Ovary (tissue), 7 donors: ENCODE measurements at regions not wholly inside any gene's neighbourhood (a gene's known extent, or its start where the extent isn't known, plus 50 kb on each side); places are given as distances from the start of the nearest gene placed in this dataset.

ENCODE experiments used
- DNase-seq, 5 donors: peaks; one replicate each; pipeline ENCODE4 v3.0.0-alpha.2; 2019 to 2020
- H3K27ac ChIP-seq, 2 donors: fragments of 200-600 bp; one replicate each; pipeline versions ENCODE4 v1.5.1 to v1.8.0; 2019 to 2022
- H3K27me3 ChIP-seq: fragments of 200-600 bp; one replicate; pipeline ENCODE4 v1.8.0; 2022
- H3K36me3 ChIP-seq: fragments of 200-600 bp; sonication (generic); one replicate; pipeline ENCODE4 v1.5.1; 2019
- H3K4me1 ChIP-seq: one replicate; pipeline ENCODE4 v1.8.1; 2013; ENCODE audit warnings: mild to moderate bottlenecking, moderate library complexity; ENCODE audit not compliant: insufficient read depth
- H3K4me3 ChIP-seq: fragments of 200-600 bp; sonication (generic); one replicate; pipeline ENCODE4 v1.5.1; 2017
- H3K9me3 ChIP-seq, 2 donors: fragments of 200-600 bp in 1 of 2; sonication (generic) in 1 of 2; one replicate each; pipeline versions ENCODE4 v1.5.1 to v1.8.1; 2013 to 2019; ENCODE audit warnings: mild to moderate bottlenecking in 1 of 2, moderate library complexity in 1 of 2
- EP300 ChIP-seq: sonication (generic); formaldehyde crosslinking; IDR thresholded peaks from one replicate; pipeline ENCODE4 v1.6.1; 2017; ENCODE audit warnings: antibody characterized with exemption
- POLR2A ChIP-seq: fragments of 450-650 bp; IDR thresholded peaks from one replicate; pipeline ENCODE4 v1.6.1; 2017; ENCODE audit warnings: antibody characterized with exemption, mild to moderate bottlenecking, moderate library complexity
- WGBS, 3 donors: extraction: QIAGEN DNeasy Blood & Tissue Kit in 1 of 3; methylation state at CpG; one replicate each; pipeline versions ENCODE4 v1.1.5 to v1.1.7; 2013 to 2017; 5-methylcytosine and 5-hydroxymethylcytosine counted together
- intact Hi-C, 4 donors: fragments of 100-400 bp; cut with DNase I; formaldehyde crosslinking; loops; one replicate each; pipeline versions ENCODE4 v1.11.0 to v1.15.1; 2022 to 2023
- TF ChIP-seq, protein P1 (sequence below), 3 donors: fragments of 450-650 bp in 2 of 3; fragments of 200-600 bp in 1 of 3; IDR thresholded peaks; one replicate each; pipeline versions ENCODE4 v1.5.1 to v1.8.0; 2016 to 2022; ENCODE audit warnings: antibody characterized with exemption in 3 of 3, mild to moderate bottlenecking in 1 of 3
- donor health status: DM: no; HTN: no; CAD: no; lungs with moderate emphysema.
- donor health status: DM: no; HTN: no; CAD: no.
- donor health status: Bipolar disorder and iron deficiency.
- donor health status: DM: no; HTN: no; CAD: no.
- donor health status: DM: yes; HTN: yes; CAD: no.

DNA sequence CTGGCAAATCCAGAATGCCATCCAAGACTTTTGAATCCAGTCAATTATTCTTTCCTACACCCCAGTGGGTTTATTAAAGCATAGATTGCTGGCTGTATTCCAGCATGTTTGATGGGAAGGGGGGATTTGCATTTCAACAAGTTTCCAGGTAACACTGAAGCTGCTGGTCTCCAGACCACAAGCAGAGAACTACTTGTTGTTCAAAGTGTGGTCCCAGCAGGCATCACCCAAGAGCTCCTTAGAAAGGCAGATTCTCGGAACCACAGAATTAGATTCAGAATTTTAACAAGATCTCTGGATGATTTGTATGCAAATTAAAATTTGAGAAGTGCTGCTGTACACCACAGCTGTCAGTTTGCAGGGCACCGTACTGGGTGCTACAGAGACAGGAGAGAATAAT, 216.3 kb upstream of the FAM78B start:
- no peaks in the 10 kb centered on the region for H3K27me3 ChIP-seq
- intact Hi-C loops = no loop called here
- WGBS, 3 donors = 46 to 63% (median 53%) methylated on average over 2 of the region's 2 CpGs
- H3K9me3 ChIP-seq = no peaks in the 10 kb centered on the region
- H3K27ac ChIP-seq = no peak overlapping the region
- no peak overlapping the region for H3K4me3 ChIP-seq
- no peak for DNase-seq
- TF ChIP-seq POLR2A (no peak), EP300 (no peak)
- TF ChIP-seq, protein P1, sequence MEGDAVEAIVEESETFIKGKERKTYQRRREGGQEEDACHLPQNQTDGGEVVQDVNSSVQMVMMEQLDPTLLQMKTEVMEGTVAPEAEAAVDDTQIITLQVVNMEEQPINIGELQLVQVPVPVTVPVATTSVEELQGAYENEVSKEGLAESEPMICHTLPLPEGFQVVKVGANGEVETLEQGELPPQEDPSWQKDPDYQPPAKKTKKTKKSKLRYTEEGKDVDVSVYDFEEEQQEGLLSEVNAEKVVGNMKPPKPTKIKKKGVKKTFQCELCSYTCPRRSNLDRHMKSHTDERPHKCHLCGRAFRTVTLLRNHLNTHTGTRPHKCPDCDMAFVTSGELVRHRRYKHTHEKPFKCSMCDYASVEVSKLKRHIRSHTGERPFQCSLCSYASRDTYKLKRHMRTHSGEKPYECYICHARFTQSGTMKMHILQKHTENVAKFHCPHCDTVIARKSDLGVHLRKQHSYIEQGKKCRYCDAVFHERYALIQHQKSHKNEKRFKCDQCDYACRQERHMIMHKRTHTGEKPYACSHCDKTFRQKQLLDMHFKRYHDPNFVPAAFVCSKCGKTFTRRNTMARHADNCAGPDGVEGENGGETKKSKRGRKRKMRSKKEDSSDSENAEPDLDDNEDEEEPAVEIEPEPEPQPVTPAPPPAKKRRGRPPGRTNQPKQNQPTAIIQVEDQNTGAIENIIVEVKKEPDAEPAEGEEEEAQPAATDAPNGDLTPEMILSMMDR (IDR thresholded peaks at IDR 0.05) = no peak
- H3K4me1 ChIP-seq = no peaks in the 10 kb centered on the region
- no peaks in the 10 kb centered on the region for H3K36me3 ChIP-seq

DNA sequence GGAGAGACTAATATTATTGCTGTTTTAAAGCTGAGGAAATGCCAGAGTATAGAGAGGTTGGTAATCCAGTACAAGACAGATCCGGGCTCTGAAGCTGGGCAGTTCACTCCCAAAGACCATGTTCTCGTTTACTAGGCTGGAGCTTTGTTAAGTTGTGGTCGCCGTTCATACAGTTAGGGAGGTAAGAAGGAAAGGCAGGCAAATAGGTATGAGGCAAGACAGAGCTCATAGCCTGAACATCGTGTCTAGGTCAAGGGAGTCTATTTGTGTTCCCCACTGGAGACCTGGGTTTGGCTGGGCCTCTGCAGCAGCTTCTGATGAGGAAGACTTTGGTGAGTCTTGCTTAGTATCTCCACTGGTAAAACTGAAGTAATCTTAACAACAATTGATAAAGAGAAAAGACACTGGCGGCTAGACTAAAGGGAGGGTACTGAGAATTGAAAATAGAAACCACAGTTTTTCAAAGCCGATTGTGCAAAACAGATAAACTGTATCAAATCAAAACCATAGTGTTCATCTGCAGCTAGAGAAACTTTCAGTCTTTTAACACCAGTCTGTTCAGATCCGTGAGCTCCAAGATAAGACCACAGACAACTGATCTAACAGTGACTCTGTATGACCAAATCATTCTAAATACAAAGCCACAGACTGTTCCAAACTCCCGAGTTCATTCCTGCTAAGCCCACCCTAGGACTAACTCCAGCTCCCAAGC, 217.0 kb upstream of the FAM78B start:
- WGBS, 3 donors = 40 to 56% (median 51%) methylated on average over 9 of the region's 9 CpGs
- H3K4me3 ChIP-seq = no peak overlapping the region
- intact Hi-C loops = no loop called here
- TF ChIP-seq, protein P1 (IDR thresholded peaks at IDR 0.05) = no peak
- no peak for TF ChIP-seq POLR2A
- TF ChIP-seq EP300 = no peak
- H3K36me3 ChIP-seq = no peaks in the 10 kb centered on the region
- no peaks in the 10 kb centered on the region for H3K4me1 ChIP-seq
- H3K9me3 ChIP-seq = no peaks in the 10 kb centered on the region
- H3K27me3 ChIP-seq = no peaks in the 10 kb centered on the region
- no peak overlapping the region for H3K27ac ChIP-seq
- no peak for DNase-seq

DNA sequence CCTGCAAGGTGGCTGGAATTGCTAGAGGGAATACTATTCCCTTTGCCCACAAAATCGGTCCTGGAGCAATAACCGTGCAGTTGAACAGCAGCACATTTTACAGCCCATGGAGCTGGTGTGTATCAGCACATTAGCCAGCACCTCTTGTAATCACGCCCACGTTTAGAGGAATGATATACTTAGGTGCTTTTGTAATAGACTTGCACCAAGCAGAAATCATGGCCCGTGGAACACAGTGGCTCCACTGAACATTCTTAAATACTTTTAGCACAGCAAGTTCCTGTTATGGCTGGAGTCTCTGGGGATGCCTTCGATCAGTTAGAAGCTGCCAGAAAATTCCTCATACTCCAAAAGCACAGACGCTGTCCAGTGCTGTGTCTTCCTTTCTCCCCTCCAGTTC, 218.1 kb upstream of the FAM78B start:
- Histone ChIP-seq H3K4me3 (no peak overlapping the region), H3K36me3 (no peaks in the 10 kb centered on the region), H3K4me1 (no peaks in the 10 kb centered on the region), H3K9me3 (no peaks in the 10 kb centered on the region), H3K27me3 (no peaks in the 10 kb centered on the region), H3K27ac (no peak overlapping the region)
- 49 to 63% (median 58%) methylated on average over 7 of the region's 7 CpGs for WGBS, 3 donors
- TF ChIP-seq POLR2A (no peak), EP300 (no peak)
- TF ChIP-seq, protein P1 (IDR thresholded peaks at IDR 0.05) = no peak
- no peak for DNase-seq
- intact Hi-C loops = no loop called here

DNA sequence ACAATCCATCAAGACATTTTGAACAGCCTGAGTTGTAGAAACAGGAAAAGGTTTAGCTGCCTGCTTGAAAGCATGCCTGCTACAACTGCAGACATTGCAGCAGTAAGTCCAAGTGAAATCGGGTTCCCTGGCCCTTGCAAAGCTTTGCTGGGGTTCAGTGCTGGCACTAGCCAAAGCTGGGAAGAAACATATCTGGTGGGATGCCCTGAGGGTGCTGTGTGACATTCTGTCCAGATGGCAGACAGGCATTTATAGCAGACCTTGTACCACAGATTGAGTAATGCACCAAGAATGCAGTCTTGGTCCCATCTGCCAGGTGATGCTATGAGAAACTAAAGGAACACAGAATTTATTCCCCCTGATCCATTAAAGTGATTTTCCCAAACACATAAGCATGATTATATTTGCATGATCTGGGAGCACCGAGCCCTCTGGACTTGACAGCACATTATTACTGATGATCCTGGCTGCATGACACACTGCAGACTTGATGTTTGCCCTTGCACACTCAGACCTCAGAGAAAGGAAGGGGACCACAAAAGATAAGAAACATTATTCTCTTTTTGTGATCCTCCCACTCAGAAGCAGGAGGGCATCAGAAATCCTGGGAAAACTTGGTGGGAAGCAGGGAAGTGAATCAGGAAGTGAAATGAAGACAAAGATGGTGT, 223.7 kb upstream of the FAM78B start:
- intact Hi-C loops = no loop called here
- 42 to 63% (median 56%) methylated on average over 2 of the region's 2 CpGs for WGBS, 3 donors
- DNase-seq = no peak
- no peaks in the 10 kb centered on the region for H3K36me3 ChIP-seq
- H3K27me3 ChIP-seq = no peaks in the 10 kb centered on the region
- no peaks in the 10 kb centered on the region for H3K9me3 ChIP-seq
- H3K4me1 ChIP-seq = no peaks in the 10 kb centered on the region
- H3K4me3 ChIP-seq = no peak overlapping the region
- H3K27ac ChIP-seq = no peak overlapping the region
- TF ChIP-seq, protein P1 (IDR thresholded peaks at IDR 0.05) = no peak
- TF ChIP-seq EP300 = no peak
- TF ChIP-seq POLR2A = no peak
